ENCODE measurements at regions not wholly inside any gene's neighbourhood (a gene's known extent, or its start where the extent isn't known, plus 50 kb on each side); places are given as distances from the start of the nearest gene placed in this dataset.

GRCh38 chr9:84187090-84187489 lies 153.5 kb downstream of the SLC28A3 start:
- DNase-seq = no peak

DNA sequence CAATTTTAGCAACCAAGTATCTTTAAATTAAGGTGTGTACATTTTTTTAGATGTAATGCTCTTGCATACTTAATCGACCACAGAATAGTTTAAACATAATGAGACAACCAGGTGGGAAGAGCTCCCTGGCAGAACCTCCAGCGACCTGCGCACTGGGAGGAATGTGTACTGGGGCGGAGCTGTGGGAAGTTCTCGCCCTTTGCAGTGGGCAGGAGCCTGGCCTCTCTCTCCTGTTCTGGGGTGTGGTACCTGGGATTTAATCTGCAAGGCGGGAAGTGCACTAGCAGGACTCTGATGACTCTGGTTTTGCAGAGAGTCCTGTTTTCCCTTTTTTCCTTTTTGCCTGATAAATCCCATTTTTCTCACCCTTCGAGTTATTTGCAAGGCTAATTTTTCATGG lies 150.7 kb downstream of the SLC28A3 start:
- DNase-seq = no peak

DNA sequence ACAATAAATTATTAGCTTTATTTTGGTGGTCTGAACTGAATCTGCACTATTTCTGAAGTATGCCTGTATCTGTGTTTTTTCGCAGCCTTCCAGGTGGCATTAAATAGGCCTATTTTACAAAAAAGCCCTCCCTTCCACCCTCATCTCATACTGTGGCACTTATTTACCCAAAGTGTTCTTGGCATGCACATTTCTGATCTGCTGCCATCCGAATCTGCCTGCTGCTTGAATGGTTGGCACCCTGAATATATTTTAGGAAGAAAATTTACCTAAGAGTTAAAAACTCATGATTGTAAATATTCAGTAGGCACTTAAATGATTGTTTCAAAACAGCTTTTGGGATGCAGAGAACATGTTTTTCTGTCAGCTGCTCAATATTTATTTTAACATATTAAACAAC lies 150.1 kb downstream of the SLC28A3 start:
- no peak for DNase-seq

- no peak for DNase-seq
These were observed 133.7 kb downstream of the SLC28A3 start for GRCh38 chr9:84206801-84207370.

- no peak for DNase-seq
These were observed 133.0 kb downstream of the SLC28A3 start for GRCh38 chr9:84207491-84207951.

- DNase-seq = no peak
These were observed 128.3 kb downstream of the SLC28A3 start for GRCh38 chr9:84212246-84212645.

- no peak for DNase-seq
These were observed 127.6 kb downstream of the SLC28A3 start for GRCh38 chr9:84212982-84213381.

- DNase-seq = no peak
These were observed 124.4 kb downstream of the SLC28A3 start for GRCh38 chr9:84216151-84216550.

DNA sequence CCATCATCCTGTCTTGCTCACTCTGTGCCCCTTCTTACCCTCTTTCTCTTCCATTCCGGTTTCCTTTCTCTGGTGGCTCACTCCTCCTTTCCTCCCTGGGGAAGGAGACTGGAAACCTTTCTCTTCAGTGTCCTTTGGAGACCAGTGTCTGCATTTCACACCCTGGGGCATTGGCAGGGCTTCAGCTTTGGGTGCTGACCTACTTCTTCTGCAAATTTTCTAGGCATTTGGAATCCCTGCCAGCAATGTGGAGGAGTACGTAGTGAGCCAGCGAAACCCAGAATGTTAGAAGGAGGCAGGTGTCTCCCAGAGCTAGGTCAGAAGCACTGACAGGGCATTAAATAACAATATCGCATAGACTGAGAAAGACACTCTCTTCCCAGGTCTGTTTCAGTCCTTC lies 122.2 kb downstream of the SLC28A3 start:
- no peak for DNase-seq

DNA sequence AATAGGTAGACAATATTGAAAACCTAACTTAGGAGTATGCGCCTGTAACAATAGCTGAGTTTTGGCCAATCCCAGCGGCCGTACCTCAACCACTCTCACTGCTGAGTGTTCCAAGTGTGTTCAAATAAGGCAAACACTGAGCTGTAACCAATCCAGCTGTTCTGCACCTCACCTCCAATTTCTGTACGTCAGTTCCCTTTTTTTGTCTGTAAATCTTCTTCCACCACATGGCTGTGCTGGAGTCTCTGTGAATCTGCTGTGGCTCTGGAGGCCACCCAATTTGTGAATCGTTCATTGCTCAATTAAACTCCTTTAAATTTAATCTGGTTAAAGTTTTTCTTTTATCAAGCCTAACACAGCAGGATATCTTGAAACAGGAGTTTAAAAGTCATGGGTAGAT lies 116.3 kb downstream of the SLC28A3 start:
- DNase-seq = no peak
